H1 (cell line): ENCODE measurements at regions not wholly inside any gene's neighbourhood (a gene's known extent, or its start where the extent isn't known, plus 50 kb on each side); places are given as distances from the start of the nearest gene placed in this dataset.
A peak's percentile ranks its signal among the peaks of the same experiment; 100 is the strongest.

Source experiments
- CTCF ChIA-PET: fragments of 300-600 bp; sonication (Branson Sonifier 250); formaldehyde crosslinking; loops from one replicate; lab custom pipeline; 2021; ENCODE audit not compliant: partially characterized antibody; lab: Charles Lee
- POLR2A ChIA-PET: fragments of 300-600 bp; sonication (Branson Sonifier 250); formaldehyde crosslinking; loops from one replicate; lab custom pipeline; 2021; ENCODE audit warnings: inconsistent platforms; ENCODE audit not compliant: partially characterized antibody; lab: Charles Lee
- DNase-seq, 2 experiments: peaks; one replicate each; pipeline versions ENCODE4 v3.0.0 to v3.0.0-alpha.2; 2010 to 2022; ENCODE audit warnings: low spot score in 2 of 2, low read depth in 1 of 2, mixed read lengths in 1 of 2
- FAIRE-seq: peaks from 2 replicates; lab custom pipeline; 2011; peaks lifted over from hg19 to GRCh38; lab: Jason Lieb, UNC
- H2AFZ ChIP-seq: 2 replicates; pipeline ENCODE4 v1.8.1; 2012; ENCODE audit warnings: low read length, inconsistent platforms
- H2AK5ac ChIP-seq: 2 replicates; pipeline ENCODE4 v1.6.1; 2013; ENCODE audit warnings: low read depth, low read length
- H2BK120ac ChIP-seq: replicated peaks from 2 replicates; pipeline ENCODE3; 2013; ENCODE audit warnings: low read depth, low read length, inconsistent platforms
- H2BK12ac ChIP-seq: 2 replicates; pipeline ENCODE4 v1.6.1; 2013; ENCODE audit warnings: low read depth, low read length
- H2BK15ac ChIP-seq: 2 replicates; pipeline ENCODE4 v1.6.1; 2013; ENCODE audit warnings: low read length
- H2BK20ac ChIP-seq: 2 replicates; pipeline ENCODE4 v1.6.1; 2013; ENCODE audit warnings: low read length
- H2BK5ac ChIP-seq: 2 replicates; pipeline ENCODE4 v1.6.1; 2013; ENCODE audit warnings: low read depth, low read length
- H3K14ac ChIP-seq: 2 replicates; pipeline ENCODE4 v1.6.1; 2013; ENCODE audit warnings: inconsistent platforms; ENCODE audit not compliant: insufficient read length
- H3K18ac ChIP-seq: 2 replicates; pipeline ENCODE4 v1.6.1; 2013; ENCODE audit warnings: low read length; ENCODE audit errors: extremely low read depth
- H3K23ac ChIP-seq: 2 replicates; pipeline ENCODE4 v1.6.1; 2013; ENCODE audit warnings: inconsistent platforms; ENCODE audit not compliant: insufficient read length
- H3K23me2 ChIP-seq: 2 replicates; pipeline ENCODE4 v1.6.1; 2013; ENCODE audit warnings: low read depth, low read length
- H3K27ac ChIP-seq: 2 replicates; pipeline ENCODE4 v1.6.1; 2011; ENCODE audit warnings: low read depth, low read length, inconsistent platforms
- H3K27me3 ChIP-seq, 4 experiments: replicated peaks in 1 of 4; 1 replicate in 1 of 4; 2 replicates in 3 of 4; pipeline versions ENCODE4 v1.6.1 to v1.8.1; 2011 to 2013; ENCODE audit warnings: low read length in 3 of 4, mild to moderate bottlenecking in 3 of 4, inconsistent platforms in 2 of 4, mixed read lengths in 2 of 4, moderate library complexity in 1 of 4; ENCODE audit not compliant: control insufficient read depth in 3 of 4, insufficient read depth in 3 of 4; ENCODE audit errors: extremely low read depth in 1 of 4
- H3K36me3 ChIP-seq, 4 experiments: 2 replicates each; pipeline versions ENCODE4 v1.6.1 to v1.8.1; 2011 to 2013; ENCODE audit warnings: mild to moderate bottlenecking in 4 of 4, low read length in 3 of 4, moderate library complexity in 2 of 4, control low read depth in 1 of 4, inconsistent platforms in 1 of 4; ENCODE audit not compliant: insufficient read depth in 4 of 4, control insufficient read depth in 2 of 4
- H3K4ac ChIP-seq: replicated peaks from 2 replicates; pipeline ENCODE3; 2013; ENCODE audit warnings: low read length, low read depth, mixed read lengths, inconsistent platforms; ENCODE audit not compliant: insufficient read length
- H3K4me1 ChIP-seq, 4 experiments: replicated peaks in 1 of 4; 1 replicate in 1 of 4; 2 replicates in 3 of 4; pipeline versions ENCODE4 v1.6.1 to v1.8.1; 2011 to 2013; ENCODE audit warnings: low read length in 3 of 4, inconsistent platforms in 2 of 4, mixed read lengths in 1 of 4; ENCODE audit not compliant: insufficient read depth in 4 of 4, control insufficient read depth in 3 of 4
- H3K4me2 ChIP-seq, 2 experiments: 2 replicates each; pipeline versions ENCODE4 v1.6.1 to v1.8.1; 2011 to 2013; ENCODE audit warnings: low read depth in 2 of 2, low read length in 2 of 2, control low read depth in 1 of 2, inconsistent platforms in 1 of 2, mild to moderate bottlenecking in 1 of 2; ENCODE audit not compliant: insufficient read depth in 1 of 2
- H3K4me3 ChIP-seq, 4 experiments: fragments of 200-600, 300-600 bp in 1 of 4; sonication (generic), shearing (Covaris generic), sonication (Bioruptor Twin) in 1 of 4; 2 replicates each; pipeline versions ENCODE4 v1.5.1 to v1.8.1; 2011 to 2016; ENCODE audit warnings: low read length in 4 of 4, low read depth in 3 of 4, control low read depth in 2 of 4, inconsistent platforms in 2 of 4, mild to moderate bottlenecking in 2 of 4, mixed read lengths in 1 of 4, moderate library complexity in 1 of 4; ENCODE audit not compliant: insufficient read depth in 2 of 4; ENCODE audit errors: extremely low read depth in 1 of 4
- H3K56ac ChIP-seq: replicated peaks from 2 replicates; pipeline ENCODE3; 2013; ENCODE audit warnings: low read depth, mild to moderate bottlenecking, mixed read lengths, low read length, inconsistent platforms; ENCODE audit not compliant: insufficient read length
- H3K79me1 ChIP-seq: 2 replicates; pipeline ENCODE4 v1.6.1; 2013; ENCODE audit warnings: low read depth, low read length, control low read depth
- H3K79me2 ChIP-seq, 2 experiments: 2 replicates each; pipeline versions ENCODE4 v1.6.1 to v1.8.1; 2012 to 2013; ENCODE audit warnings: low read length in 2 of 2, mild to moderate bottlenecking in 2 of 2, inconsistent platforms in 1 of 2; ENCODE audit not compliant: insufficient read depth in 2 of 2, control insufficient read depth in 1 of 2
- H3K9ac ChIP-seq, 4 experiments: replicated peaks in 1 of 4; 1 replicate in 1 of 4; 2 replicates in 3 of 4; pipeline versions ENCODE4 v1.6.1 to v1.8.1; 2011 to 2013; ENCODE audit warnings: low read depth in 3 of 4, low read length in 3 of 4, control low read depth in 2 of 4, mild to moderate bottlenecking in 2 of 4, moderate library complexity in 2 of 4, inconsistent platforms in 1 of 4; ENCODE audit errors: extremely low read depth in 1 of 4
- H3K9me3 ChIP-seq, 2 experiments: 2 replicates each; pipeline versions ENCODE4 v1.6.1 to v1.8.1; 2012 to 2013; ENCODE audit warnings: mild to moderate bottlenecking in 2 of 2, moderate library complexity in 2 of 2, control low read depth in 1 of 2, inconsistent platforms in 1 of 2, low read depth in 1 of 2, low read length in 1 of 2, mixed read lengths in 1 of 2; ENCODE audit not compliant: insufficient read depth in 2 of 2
- H4K20me1 ChIP-seq, 2 experiments: replicated peaks in 1 of 2; 2 replicates each; pipeline versions ENCODE3 to v1.8.1; 2011 to 2013; ENCODE audit warnings: inconsistent platforms in 2 of 2, low read length in 2 of 2, mild to moderate bottlenecking in 1 of 2; ENCODE audit not compliant: insufficient read depth in 2 of 2, control insufficient read depth in 1 of 2
- H4K5ac ChIP-seq: 2 replicates; pipeline ENCODE4 v1.6.1; 2013; ENCODE audit warnings: low read length, low read depth, mixed read lengths, inconsistent platforms; ENCODE audit not compliant: insufficient read length
- H4K8ac ChIP-seq: 2 replicates; pipeline ENCODE4 v1.8.0; 2013; ENCODE audit warnings: mild to moderate bottlenecking, moderate library complexity, low read length, inconsistent platforms; ENCODE audit not compliant: insufficient read depth; ENCODE audit errors: extremely low read depth
- H4K91ac ChIP-seq: replicated peaks from 2 replicates; pipeline ENCODE3; 2013; ENCODE audit warnings: low read length, mixed read lengths, inconsistent platforms; ENCODE audit not compliant: insufficient read length
- CBX5 ChIP-seq: fragments of 300-800, 300-1000 bp; sonication (generic); IDR thresholded peaks from 2 replicates; pipeline ENCODE4 v1.7.1; 2016; ENCODE audit warnings: antibody characterized with exemption, low read length, low read depth
- GABPA ChIP-seq: IDR thresholded peaks from 2 replicates; pipeline ENCODE4 v1.6.1; 2011; ENCODE audit warnings: mild to moderate bottlenecking, low read length, moderate library complexity, borderline replicate concordance; ENCODE audit not compliant: insufficient read depth
- SIX5 ChIP-seq: IDR thresholded peaks from 2 replicates; pipeline ENCODE4 v1.6.1; 2011; ENCODE audit warnings: mild to moderate bottlenecking, low read depth, low read length
- WGBS, 2 experiments: shearing (Covaris generic) in 1 of 2; methylation state at CpG; one replicate each; pipeline versions ENCODE4 v1.1.6 to v1.1.7; 2013 to 2015; ENCODE audit warnings: low lambda C conversion rate in 2 of 2, mixed read lengths in 2 of 2, inconsistent platforms in 1 of 2, low coverage in 1 of 2, missing lambda C conversion rate in 1 of 2; ENCODE audit not compliant: insufficient replicate concordance in 2 of 2, insufficient coverage in 1 of 2, insufficient read length in 1 of 2; ENCODE audit errors: extremely low coverage in 1 of 2, missing lambda C conversion rate in 1 of 2; 5-methylcytosine and 5-hydroxymethylcytosine counted together

GRCh38 chr2:19548116-19548515 lies 189.7 kb upstream of the OSR1 start:
- no peak overlapping the region for H3K4ac ChIP-seq
- H3K23ac ChIP-seq: no peak overlapping the region
- no peak overlapping the region for H3K14ac ChIP-seq
- no peak overlapping the region for H3K4me2 ChIP-seq
- H3K79me2 ChIP-seq: no peaks in the 10 kb centered on the region
- H3K27ac ChIP-seq: no peak overlapping the region
- H3K36me3 ChIP-seq: no peaks in the 10 kb centered on the region
- no peak overlapping the region for H4K91ac ChIP-seq
- no peaks in the 10 kb centered on the region for H4K20me1 ChIP-seq
- no peak overlapping the region for H3K9ac ChIP-seq
- H3K56ac ChIP-seq: no peak overlapping the region
- FAIRE-seq (no peak), DNase-seq (no peak)
- no peaks in the 10 kb centered on the region for H3K4me1 ChIP-seq
- H2BK20ac ChIP-seq: no peak overlapping the region
- no peak overlapping the region for H4K5ac ChIP-seq
- no peak overlapping the region for H2BK12ac ChIP-seq
- WGBS, 2 experiments: 83% methylated on average over 1 of the region's 1 CpG; no CpG with 5 or more reads in 1 of the 2 experiments
- H3K23me2 ChIP-seq: no peaks in the 10 kb centered on the region
- H2BK15ac ChIP-seq: no peak overlapping the region
- H3K27me3 ChIP-seq: no peaks in the 10 kb centered on the region
- peak overlapping the region; percentile 62; the same call in 1 of the 2 replicates for H4K8ac ChIP-seq
- peak overlapping the region; percentile 51; the same call in 1 of the 2 replicates for H2AFZ ChIP-seq
- no peak overlapping the region; the same call in 1 of the 2 replicates for H2BK5ac ChIP-seq
- no peak overlapping the region for H2BK120ac ChIP-seq
- H2AK5ac ChIP-seq: no peak overlapping the region
- H3K18ac ChIP-seq: no peak overlapping the region
- ChIA-PET CTCF (interaction anchor here (1.3 kb wide), 1 partner anchor 11 kb away, joined by 4 read pairs; no protein-coding TSS in a partner anchor), POLR2A (no interaction called here)
- H3K79me1 ChIP-seq: no peaks in the 10 kb centered on the region
- no peak overlapping the region for H3K4me3 ChIP-seq
- H3K9me3 ChIP-seq: no peaks in the 10 kb centered on the region
- TF ChIP-seq CBX5 (no peak), GABPA (no peak), SIX5 (no peak)
